ENCODE measurements at regions not wholly inside any gene's neighbourhood (a gene's known extent, or its start where the extent isn't known, plus 50 kb on each side); places are given as distances from the start of the nearest gene placed in this dataset.

- no peaks in the 10 kb centered on the region for H4K20me1 ChIP-seq (replicated peaks; ENCODE audit: control insufficient read depth, extremely low read depth, insufficient read depth, low read length)
- H2AFZ ChIP-seq (ENCODE audit: low read depth, low read length), result no peak overlapping the region
- H3K9me3 ChIP-seq (replicated peaks; ENCODE audit: control insufficient read depth, insufficient read depth, low read length), result no peaks in the 10 kb centered on the region
- no peaks in the 10 kb centered on the region for H3K27me3 ChIP-seq (ENCODE audit: control insufficient read depth in 2 of 2, insufficient read depth in 2 of 2, low read length in 2 of 2)
- no peaks in the 10 kb centered on the region for H3K79me2 ChIP-seq (ENCODE audit: control insufficient read depth, insufficient read depth, low read length)
- no peaks in the 10 kb centered on the region for H3K36me3 ChIP-seq (ENCODE audit: control insufficient read depth in 2 of 2, extremely low read depth in 1 of 2, insufficient read depth in 2 of 2, low read length in 2 of 2)
- no peak overlapping the region for H3K4me3 ChIP-seq (replicated peaks in 1 of 3; ENCODE audit: insufficient read depth in 1 of 3, low read depth in 1 of 3, low read length in 3 of 3)
- intact Hi-C loops (cut with micrococcal nuclease) (no loop called here), dilution Hi-C loops (cut with MboI; ENCODE audit: extremely low pct_ligation_motif_present, low sequenced_read_pairs) (no loop called here)
- H3K4me2 ChIP-seq (ENCODE audit: insufficient read depth, low read length), result no peak overlapping the region
- no peak for TF ChIP-seq POLR2A (IDR thresholded peaks at IDR 0.05; ENCODE audit: low read depth, low read length)
- no peak for TF ChIP-seq MAX (IDR thresholded peaks at IDR 0.05; ENCODE audit: insufficient read depth, insufficient read length)
- TF ChIP-seq MYC (IDR thresholded peaks at IDR 0.05; ENCODE audit: low read depth, low read length), result no peak
- no peak for TF ChIP-seq EZH2 (IDR thresholded peaks at IDR 0.05; ENCODE audit: borderline replicate concordance, low read depth, low read length, severe bottlenecking)
- TF ChIP-seq FOS (IDR thresholded peaks at IDR 0.05; ENCODE audit: borderline replicate concordance, insufficient read depth, low read length), result no peak
- TF ChIP-seq POLR2AphosphoS5 (IDR thresholded peaks at IDR 0.05; ENCODE audit: insufficient read depth, low read depth, low read length), result no peak
- no peak for TF ChIP-seq JUN (IDR thresholded peaks at IDR 0.05; ENCODE audit: borderline replicate concordance, insufficient read depth, insufficient read length, low read depth)
- no peak for TF ChIP-seq CTCF (IDR thresholded peaks at IDR 0.05; ENCODE audit: extremely low read depth in 1 of 2, insufficient read depth in 1 of 2, low read depth in 1 of 2, low read length in 2 of 2)
- TF ChIP-seq GATA2 (IDR thresholded peaks at IDR 0.05; ENCODE audit: insufficient read depth, insufficient read length, low read depth, low read length), result no peak
- H3K4me1 ChIP-seq (ENCODE audit: control insufficient read depth, extremely low read depth, insufficient read depth, low read length), result no peaks in the 10 kb centered on the region
- BruUV-seq (replicated peaks), result no TSS peak
- DNase-seq (ENCODE audit: low read depth, low spot score) (no peak), FAIRE-seq (no peak)
- H3K27ac ChIP-seq (ENCODE audit: insufficient read depth, low read depth, low read length), result no peak overlapping the region
- no peak overlapping the region for H3K9ac ChIP-seq (replicated peaks; ENCODE audit: extremely low read depth, insufficient read depth, low read length)
- ChIA-PET POLR2A (no interaction called here), CTCF (no interaction called here)
- H3K9me1 ChIP-seq (replicated peaks; ENCODE audit: control insufficient read depth, extremely low read depth, insufficient read depth, low read length), result no peaks in the 10 kb centered on the region
Measured at GRCh38 chr7:25329815-25330214, 101.5 kb upstream of the NPVF start.
